Lower lobe of right lung (tissue), 2 donors: ENCODE measurements at regions not wholly inside any gene's neighbourhood (a gene's known extent, or its start where the extent isn't known, plus 50 kb on each side); places are given as distances from the start of the nearest gene placed in this dataset.

Experiments used
- ATAC-seq, 2 donors: fragments of 200-7000 bp; cut with Tn5 transposase; one replicate each; pipeline ENCODE4 v1.9.1; 2020 to 2022; ENCODE audit warnings: mild to moderate bottlenecking in 2 of 2, moderate library complexity in 2 of 2
- DNase-seq: peaks from one replicate; pipeline ENCODE4 v3.0.0-alpha.2; 2020
- H3K27ac ChIP-seq: fragments of 200-600 bp; one replicate; pipeline ENCODE4 v1.8.0; 2022
- H3K27me3 ChIP-seq: fragments of 200-600 bp; one replicate; pipeline ENCODE4 v1.8.0; 2022; ENCODE audit warnings: low read depth
- H3K36me3 ChIP-seq: fragments of 200-600 bp; one replicate; pipeline ENCODE4 v1.8.0; 2022; ENCODE audit warnings: mild to moderate bottlenecking
- H3K4me1 ChIP-seq: fragments of 200-600 bp; one replicate; pipeline ENCODE4 v1.8.0; 2022
- H3K4me3 ChIP-seq: fragments of 200-600 bp; one replicate; pipeline ENCODE4 v1.8.0; 2022; ENCODE audit warnings: mild to moderate bottlenecking
- H3K9me3 ChIP-seq: fragments of 200-600 bp; one replicate; pipeline ENCODE4 v1.8.0; 2022
- CTCF ChIP-seq: fragments of 200-600 bp; IDR thresholded peaks from one replicate; pipeline ENCODE4 v1.8.0; 2022; ENCODE audit warnings: antibody characterized with exemption, mild to moderate bottlenecking
- intact Hi-C: fragments of 100-400 bp; cut with DNase I; formaldehyde crosslinking; loops from one replicate; pipeline ENCODE4 v1.11.0; 2022
- donor health status: DM: no; HTN: yes; CAD: no; lungs with severe emphysema.

GRCh38 chr21:38613686-38614085 is 115.4 kb upstream of the ERG start:
- Histone ChIP-seq H3K36me3 (no peaks in the 10 kb centered on the region), H3K27me3 (no peaks in the 10 kb centered on the region), H3K4me3 (no peak overlapping the region), H3K4me1 (no peaks in the 10 kb centered on the region), H3K9me3 (no peaks in the 10 kb centered on the region), H3K27ac (no peak overlapping the region)
- intact Hi-C loops, result no loop called here
- TF ChIP-seq CTCF, result no peak
- DNase-seq (no peak), ATAC-seq (no peak)

GRCh38 chr21:38614558-38614957 is 116.3 kb upstream of the ERG start:
- H3K4me1 ChIP-seq, result no peaks in the 10 kb centered on the region
- DNase-seq (no peak), ATAC-seq (no peak)
- no peaks in the 10 kb centered on the region for H3K36me3 ChIP-seq
- H3K4me3 ChIP-seq, result no peak overlapping the region
- no peak overlapping the region for H3K27ac ChIP-seq
- no peaks in the 10 kb centered on the region for H3K27me3 ChIP-seq
- TF ChIP-seq CTCF, result no peak
- intact Hi-C loops, result no loop called here
- no peaks in the 10 kb centered on the region for H3K9me3 ChIP-seq

GRCh38 chr21:38619480-38619879 is 121.2 kb upstream of the ERG start:
- Histone ChIP-seq H3K27me3 (no peaks in the 10 kb centered on the region), H3K4me3 (no peak overlapping the region), H3K27ac (no peak overlapping the region), H3K9me3 (no peaks in the 10 kb centered on the region), H3K4me1 (no peaks in the 10 kb centered on the region), H3K36me3 (no peaks in the 10 kb centered on the region)
- no peak for ATAC-seq
- no peak for DNase-seq
- intact Hi-C loops, result no loop called here
- no peak for TF ChIP-seq CTCF

- Histone ChIP-seq H3K27me3 (no peaks in the 10 kb centered on the region), H3K9me3 (no peaks in the 10 kb centered on the region), H3K27ac (no peak overlapping the region), H3K4me3 (no peak overlapping the region), H3K36me3 (no peaks in the 10 kb centered on the region), H3K4me1 (no peaks in the 10 kb centered on the region)
- ATAC-seq, result peak; percentile 56 to 60
- TF ChIP-seq CTCF, result no peak
- intact Hi-C loops, result no loop called here
- DNase-seq, result no peak
These were observed 121.8 kb upstream of the ERG start for GRCh38 chr21:38619992-38620479.

GRCh38 chr21:38621132-38621531 is 122.9 kb upstream of the ERG start:
- H3K4me3 ChIP-seq, result no peak overlapping the region
- no peaks in the 10 kb centered on the region for H3K4me1 ChIP-seq
- intact Hi-C loops, result no loop called here
- no peaks in the 10 kb centered on the region for H3K9me3 ChIP-seq
- H3K36me3 ChIP-seq, result no peaks in the 10 kb centered on the region
- no peaks in the 10 kb centered on the region for H3K27me3 ChIP-seq
- no peak overlapping the region for H3K27ac ChIP-seq
- ATAC-seq (no peak), DNase-seq (no peak)
- no peak for TF ChIP-seq CTCF
